NT2/D1 (cell line): ENCODE measurements at regions not wholly inside any gene's neighbourhood (a gene's known extent, or its start where the extent isn't known, plus 50 kb on each side); places are given as distances from the start of the nearest gene placed in this dataset.

Source experiments
- DNase-seq: peaks from one replicate; pipeline ENCODE4 v3.0.0-alpha.2; 2011; ENCODE audit warnings: low read depth, low spot score
- H3K27me3 ChIP-seq: 2 replicates; pipeline ENCODE4 v1.6.0; 2011; ENCODE audit warnings: mild to moderate bottlenecking; ENCODE audit not compliant: insufficient read length, insufficient read depth
- H3K36me3 ChIP-seq: 2 replicates; pipeline ENCODE4 v1.6.1; 2011; ENCODE audit warnings: mild to moderate bottlenecking, low read length, mixed read lengths; ENCODE audit not compliant: insufficient read depth, insufficient read length
- H3K4me1 ChIP-seq: 2 replicates; pipeline ENCODE4 v1.5.1; 2011; ENCODE audit not compliant: insufficient read depth, insufficient read length
- H3K4me3 ChIP-seq: 2 replicates; pipeline ENCODE4 v1.5.1; 2011; ENCODE audit warnings: low read depth; ENCODE audit not compliant: insufficient read length
- H3K9ac ChIP-seq: 2 replicates; pipeline ENCODE4 v1.6.0; 2011; ENCODE audit warnings: low read depth; ENCODE audit not compliant: insufficient read length
- H3K9me3 ChIP-seq: 2 replicates; pipeline ENCODE4 v1.5.1; 2011; ENCODE audit warnings: mild to moderate bottlenecking, low read length; ENCODE audit not compliant: insufficient read depth
- SUZ12 ChIP-seq: IDR thresholded peaks from 2 replicates; pipeline ENCODE4 v1.6.1; 2011; ENCODE audit not compliant: insufficient read length, insufficient read depth; ENCODE audit errors: extremely low read depth
- YY1 ChIP-seq: IDR thresholded peaks from 2 replicates; pipeline ENCODE4 v1.6.1; 2011; ENCODE audit not compliant: insufficient read length, insufficient read depth
- ZNF274 ChIP-seq: IDR thresholded peaks from 2 replicates; pipeline ENCODE4 v1.6.1; 2011; ENCODE audit warnings: mild to moderate bottlenecking, low read depth, low read length

DNA sequence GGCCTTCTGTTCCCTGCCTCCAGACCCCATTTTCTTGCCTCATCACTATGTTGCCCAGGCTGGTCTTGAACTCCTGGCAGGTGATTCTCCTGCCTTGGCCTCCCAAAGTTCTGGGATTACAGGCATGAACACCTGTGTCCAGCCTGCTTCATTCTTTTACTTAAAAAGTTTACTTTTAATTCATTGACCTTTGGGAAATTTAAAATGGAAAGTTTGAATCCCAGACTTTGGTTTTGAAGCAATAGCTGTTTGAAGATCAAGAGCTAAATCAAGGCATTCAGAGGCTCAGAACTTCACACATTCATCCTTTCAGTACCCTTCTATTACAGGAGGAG, 79.3 kb upstream of the SESTD1 start:
- no peak overlapping the region for H3K4me3 ChIP-seq
- H3K9me3 ChIP-seq: no peaks in the 10 kb centered on the region
- H3K27me3 ChIP-seq: no peaks in the 10 kb centered on the region
- H3K36me3 ChIP-seq: no peaks in the 10 kb centered on the region
- DNase-seq: no peak
- H3K4me1 ChIP-seq: no peaks in the 10 kb centered on the region
- TF ChIP-seq YY1 (no peak), ZNF274 (no peak), SUZ12 (no peak)
- H3K9ac ChIP-seq: no peak overlapping the region

DNA sequence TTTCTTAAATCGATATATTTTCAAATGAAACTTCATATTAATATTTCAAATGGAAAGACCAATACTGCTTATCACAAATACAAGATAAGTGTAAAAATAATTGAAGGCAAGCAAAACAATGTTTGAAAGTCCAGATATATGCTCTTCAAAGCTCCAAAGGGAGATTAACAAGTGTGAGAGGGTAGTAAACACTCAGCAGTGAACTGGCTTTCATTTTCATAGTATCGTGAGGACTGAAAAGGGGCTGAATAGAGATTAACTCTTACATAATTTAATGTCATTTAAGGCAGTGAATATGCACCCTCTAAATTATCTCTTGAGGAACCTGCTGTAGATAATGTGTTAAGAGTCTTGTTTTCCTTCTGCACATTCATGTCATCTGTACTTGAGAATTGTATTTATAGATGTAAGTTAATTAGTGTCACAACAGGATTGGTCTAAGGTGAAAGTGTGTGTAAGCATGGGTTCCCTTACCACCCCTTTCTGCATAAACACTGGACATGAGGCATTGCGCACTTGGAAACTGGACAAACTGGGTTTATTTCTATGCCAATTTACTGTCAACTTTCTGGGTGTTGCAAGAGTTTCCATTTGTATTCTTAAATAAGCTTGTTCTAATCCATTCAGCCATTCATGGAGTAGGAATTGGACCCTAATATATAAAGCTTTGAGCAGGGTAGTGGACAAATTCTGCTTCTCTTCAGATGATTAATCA, 76.7 kb upstream of the SESTD1 start:
- no peak overlapping the region for H3K9ac ChIP-seq
- no peak for TF ChIP-seq SUZ12
- no peak for TF ChIP-seq YY1
- H3K9me3 ChIP-seq: no peaks in the 10 kb centered on the region
- no peak for DNase-seq
- H3K4me1 ChIP-seq: peaks cover 2% of the 10 kb centered on the region
- no peaks in the 10 kb centered on the region for H3K27me3 ChIP-seq
- no peak overlapping the region for H3K4me3 ChIP-seq
- H3K36me3 ChIP-seq: no peaks in the 10 kb centered on the region

DNA sequence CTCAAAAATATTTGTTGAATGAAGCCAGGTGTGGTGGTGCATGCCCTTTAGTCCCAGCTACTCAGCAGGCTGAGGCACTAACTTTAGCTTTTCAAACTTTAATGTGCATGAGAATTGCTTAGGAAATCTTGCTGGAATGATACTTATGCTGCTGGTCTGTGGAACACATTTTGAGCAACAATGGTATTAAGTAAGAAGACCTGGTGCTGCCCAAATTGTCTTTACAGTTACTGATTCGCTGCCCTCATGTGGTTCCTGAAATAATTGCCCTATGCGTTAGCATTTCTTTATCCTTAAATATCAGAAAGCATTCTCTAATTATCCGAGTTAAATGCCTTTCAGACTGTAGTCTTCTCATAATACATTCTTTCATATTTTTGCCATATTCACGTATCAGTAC, 76.0 kb upstream of the SESTD1 start:
- TF ChIP-seq ZNF274 (no peak), YY1 (no peak), SUZ12 (no peak)
- no peak overlapping the region for H3K9ac ChIP-seq
- no peaks in the 10 kb centered on the region for H3K9me3 ChIP-seq
- peaks cover 2% of the 10 kb centered on the region for H3K4me1 ChIP-seq
- H3K4me3 ChIP-seq: no peak overlapping the region
- H3K36me3 ChIP-seq: no peaks in the 10 kb centered on the region
- DNase-seq: peak; percentile 16
- no peaks in the 10 kb centered on the region for H3K27me3 ChIP-seq

DNA sequence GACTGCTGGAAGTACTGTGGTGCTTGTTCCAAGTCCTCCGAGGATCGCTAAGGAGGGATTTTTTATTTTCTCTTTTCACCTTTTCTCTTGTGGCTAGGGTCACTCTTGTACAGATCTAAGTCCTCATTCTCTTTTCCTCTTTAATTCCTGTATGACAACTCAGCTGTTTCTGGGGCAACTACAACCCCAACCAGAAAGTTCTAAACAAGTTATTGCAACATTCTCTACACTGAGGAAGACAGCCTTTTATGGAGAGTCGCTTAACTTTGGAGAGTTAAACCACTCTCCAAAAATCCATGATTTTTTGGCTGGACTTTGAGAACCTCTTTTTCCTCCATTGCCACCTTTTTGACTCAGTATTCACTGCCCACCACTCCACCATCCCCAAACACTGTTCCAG, 74.0 kb upstream of the SESTD1 start:
- TF ChIP-seq SUZ12 (no peak), ZNF274 (no peak), YY1 (no peak)
- Histone ChIP-seq H3K9ac (no peak overlapping the region), H3K36me3 (no peaks in the 10 kb centered on the region), H3K4me1 (peaks cover 2% of the 10 kb centered on the region), H3K4me3 (no peak overlapping the region), H3K9me3 (no peaks in the 10 kb centered on the region), H3K27me3 (no peaks in the 10 kb centered on the region)
- DNase-seq: no peak

DNA sequence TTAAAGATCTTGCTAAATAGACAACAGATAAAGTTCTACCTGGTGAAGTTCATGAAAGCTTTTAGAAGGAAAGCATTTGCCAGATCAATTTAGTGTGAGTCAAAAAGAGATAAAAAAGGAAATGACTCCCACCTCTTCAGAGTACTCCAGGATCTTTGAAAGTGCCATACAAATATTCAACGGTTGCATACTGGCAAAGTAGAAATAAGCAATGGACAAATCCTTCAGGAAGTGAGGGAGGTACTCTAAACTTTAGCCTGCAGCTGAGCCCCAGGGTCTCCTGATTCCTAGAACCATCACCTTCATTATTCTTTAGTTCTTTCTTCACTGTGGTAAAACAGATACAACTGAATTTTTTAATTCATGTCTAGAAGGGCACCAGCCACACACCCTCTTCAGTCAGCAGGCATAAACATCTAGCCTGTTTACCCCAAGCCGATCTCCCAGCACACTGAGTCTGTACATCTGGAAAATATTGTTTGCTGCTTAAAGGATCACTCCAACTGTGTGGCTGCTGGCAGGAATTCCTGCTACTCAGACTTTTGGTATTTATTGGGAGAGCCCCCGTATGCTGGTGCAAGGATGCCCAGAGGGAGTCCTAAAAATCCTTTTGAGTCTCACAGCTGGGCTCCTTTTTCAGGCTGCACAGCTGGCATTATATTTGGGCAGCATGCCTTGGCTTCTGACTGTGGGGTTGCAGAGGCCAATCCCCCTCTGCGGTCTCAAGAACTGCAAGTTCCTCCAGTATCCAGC, 72.3 kb upstream of the SESTD1 start:
- no peak for TF ChIP-seq SUZ12
- no peak for TF ChIP-seq YY1
- TF ChIP-seq ZNF274: no peak
- peaks cover 2% of the 10 kb centered on the region for H3K4me1 ChIP-seq
- no peak overlapping the region for H3K4me3 ChIP-seq
- no peaks in the 10 kb centered on the region for H3K9me3 ChIP-seq
- H3K36me3 ChIP-seq: no peaks in the 10 kb centered on the region
- no peaks in the 10 kb centered on the region for H3K27me3 ChIP-seq
- no peak for DNase-seq
- H3K9ac ChIP-seq: no peak overlapping the region

DNA sequence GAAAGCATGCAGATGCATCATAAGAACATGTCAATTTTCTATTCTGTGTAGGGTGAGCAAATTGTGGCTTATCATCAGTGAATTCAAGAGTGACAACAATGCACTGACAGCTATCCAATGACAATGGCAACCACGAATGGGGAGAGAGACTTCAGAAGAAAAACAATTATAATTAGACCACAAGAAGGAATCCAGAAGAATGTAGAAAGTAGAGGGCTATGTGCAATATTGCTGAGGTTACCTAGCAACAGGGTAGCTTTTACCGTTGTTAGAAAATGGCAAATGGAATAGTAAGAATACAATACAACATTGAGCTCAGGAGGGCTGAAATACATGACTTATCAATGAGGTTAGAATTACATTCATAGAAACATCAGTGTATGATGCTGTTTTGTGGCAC, 71.1 kb upstream of the SESTD1 start:
- H3K27me3 ChIP-seq: no peaks in the 10 kb centered on the region
- no peak overlapping the region for H3K4me3 ChIP-seq
- H3K9me3 ChIP-seq: no peaks in the 10 kb centered on the region
- DNase-seq: no peak
- no peak overlapping the region for H3K9ac ChIP-seq
- TF ChIP-seq SUZ12 (no peak), ZNF274 (no peak), YY1 (no peak)
- H3K4me1 ChIP-seq: peaks cover 2% of the 10 kb centered on the region
- H3K36me3 ChIP-seq: no peaks in the 10 kb centered on the region

DNA sequence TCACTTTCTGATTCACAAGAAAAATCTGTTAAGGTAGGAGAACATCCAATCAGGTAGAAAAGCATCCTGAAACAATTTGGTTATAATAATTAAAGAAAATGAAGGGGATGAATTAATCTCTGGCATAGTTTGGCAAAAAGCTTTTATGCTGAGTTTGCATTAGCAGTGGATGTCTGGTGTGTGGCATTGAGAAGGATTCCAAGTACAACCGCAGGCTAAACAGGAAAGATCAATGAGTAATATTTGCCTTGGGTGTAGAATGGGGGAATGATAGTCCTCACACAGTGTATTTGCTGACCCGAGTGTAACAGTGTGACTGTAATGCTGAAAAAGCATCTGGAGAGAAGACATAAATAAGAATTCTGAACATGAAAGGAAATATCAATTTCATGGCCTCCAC, 68.3 kb upstream of the SESTD1 start:
- peaks cover 2% of the 10 kb centered on the region for H3K4me1 ChIP-seq
- DNase-seq: no peak
- no peak for TF ChIP-seq YY1
- no peaks in the 10 kb centered on the region for H3K9me3 ChIP-seq
- no peaks in the 10 kb centered on the region for H3K36me3 ChIP-seq
- no peaks in the 10 kb centered on the region for H3K27me3 ChIP-seq
- no peak overlapping the region for H3K9ac ChIP-seq
- H3K4me3 ChIP-seq: no peak overlapping the region
